PC-3 (cell line): ENCODE measurements at regions not wholly inside any gene's neighbourhood (a gene's known extent, or its start where the extent isn't known, plus 50 kb on each side); places are given as distances from the start of the nearest gene placed in this dataset.

Experiments used
- EZH2 ChIP-seq: fragments of 300-600 bp; sonication (generic); IDR thresholded peaks from one replicate; pipeline ENCODE4 v1.6.1; 2017; ENCODE audit warnings: antibody characterized with exemption, mild to moderate bottlenecking, low read length; ENCODE audit not compliant: unreplicated experiment
- EZH2phosphoT487 ChIP-seq: fragments of 300-600 bp; sonication (generic); IDR thresholded peaks from 2 replicates; pipeline ENCODE4 v1.6.1; 2018; ENCODE audit warnings: mild to moderate bottlenecking, antibody characterized with exemption, low read length, borderline replicate concordance
- TF ChIP-seq, protein P1 (sequence below): fragments of 300-600 bp; sonication (generic); conservative IDR thresholded peaks from 2 replicates; pipeline ENCODE4 v1.5.1; 2017; ENCODE audit warnings: antibody characterized with exemption, low read depth, mild to moderate bottlenecking, low read length

GRCh38 chr13:47306991-47307390, 410.1 kb upstream of the HTR2A start:
- TF ChIP-seq, protein P1, sequence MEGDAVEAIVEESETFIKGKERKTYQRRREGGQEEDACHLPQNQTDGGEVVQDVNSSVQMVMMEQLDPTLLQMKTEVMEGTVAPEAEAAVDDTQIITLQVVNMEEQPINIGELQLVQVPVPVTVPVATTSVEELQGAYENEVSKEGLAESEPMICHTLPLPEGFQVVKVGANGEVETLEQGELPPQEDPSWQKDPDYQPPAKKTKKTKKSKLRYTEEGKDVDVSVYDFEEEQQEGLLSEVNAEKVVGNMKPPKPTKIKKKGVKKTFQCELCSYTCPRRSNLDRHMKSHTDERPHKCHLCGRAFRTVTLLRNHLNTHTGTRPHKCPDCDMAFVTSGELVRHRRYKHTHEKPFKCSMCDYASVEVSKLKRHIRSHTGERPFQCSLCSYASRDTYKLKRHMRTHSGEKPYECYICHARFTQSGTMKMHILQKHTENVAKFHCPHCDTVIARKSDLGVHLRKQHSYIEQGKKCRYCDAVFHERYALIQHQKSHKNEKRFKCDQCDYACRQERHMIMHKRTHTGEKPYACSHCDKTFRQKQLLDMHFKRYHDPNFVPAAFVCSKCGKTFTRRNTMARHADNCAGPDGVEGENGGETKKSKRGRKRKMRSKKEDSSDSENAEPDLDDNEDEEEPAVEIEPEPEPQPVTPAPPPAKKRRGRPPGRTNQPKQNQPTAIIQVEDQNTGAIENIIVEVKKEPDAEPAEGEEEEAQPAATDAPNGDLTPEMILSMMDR = no peak
- TF ChIP-seq EZH2 (no peak), EZH2phosphoT487 (no peak)
